ENCODE measurements at regions not wholly inside any gene's neighbourhood (a gene's known extent, or its start where the extent isn't known, plus 50 kb on each side); places are given as distances from the start of the nearest gene placed in this dataset.
"Not testable (repeated sequence)": the region's sequence is repeated elsewhere in the genome, so short reads cannot be mapped to it uniquely, and the experiment has no call there.

GRCh38 chr19:29138206-29138605 lies 74.7 kb downstream of the UQCRFS1 start:
- TF ChIP-seq POLR2A, CTCF (IDR thresholded peaks at IDR 0.05): not testable (repeated sequence)
